NCI-H2107 (cell line): ENCODE measurements at regions not wholly inside any gene's neighbourhood (a gene's known extent, or its start where the extent isn't known, plus 50 kb on each side); places are given as distances from the start of the nearest gene placed in this dataset.
"Not testable (repeated sequence)": the region's sequence is repeated elsewhere in the genome, so short reads cannot be mapped to it uniquely, and the experiment has no call there.

Source experiments
- DNase-seq: peaks from one replicate; lab custom pipeline; 2025; lab: John Stamatoyannopoulos, UW

DNA sequence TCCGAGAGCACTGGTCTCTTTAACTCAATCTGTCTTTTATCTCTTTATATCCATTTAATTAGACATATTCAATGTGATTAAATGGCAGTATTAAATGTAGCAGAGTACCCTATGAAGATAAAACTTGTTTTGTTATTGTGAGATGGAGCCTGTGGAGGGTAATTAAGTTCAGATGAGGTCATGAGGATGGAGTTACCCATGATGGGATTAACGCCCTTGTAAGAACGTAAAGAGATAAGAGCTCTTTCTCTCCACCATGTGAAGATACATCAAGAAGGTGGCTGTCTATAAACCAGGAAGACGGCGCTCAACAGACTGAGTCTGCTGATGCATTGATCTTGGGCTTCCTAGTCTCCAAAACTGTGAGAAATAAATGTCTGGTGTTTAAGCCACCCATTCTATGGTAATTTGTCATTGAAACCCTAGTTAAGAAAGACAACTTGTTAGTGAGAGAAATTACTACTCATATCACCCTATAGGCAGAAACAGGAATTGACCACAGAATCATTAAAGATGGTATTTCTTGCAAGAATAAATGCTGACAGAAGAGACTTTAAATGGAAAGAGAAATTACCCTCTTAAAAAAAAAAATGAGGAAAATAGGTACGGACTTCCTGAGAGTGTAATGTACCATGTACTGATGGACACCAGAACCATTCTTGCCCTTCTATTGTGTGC, 738.7 kb upstream of the CHAC2 start:
- no peak for DNase-seq

DNA sequence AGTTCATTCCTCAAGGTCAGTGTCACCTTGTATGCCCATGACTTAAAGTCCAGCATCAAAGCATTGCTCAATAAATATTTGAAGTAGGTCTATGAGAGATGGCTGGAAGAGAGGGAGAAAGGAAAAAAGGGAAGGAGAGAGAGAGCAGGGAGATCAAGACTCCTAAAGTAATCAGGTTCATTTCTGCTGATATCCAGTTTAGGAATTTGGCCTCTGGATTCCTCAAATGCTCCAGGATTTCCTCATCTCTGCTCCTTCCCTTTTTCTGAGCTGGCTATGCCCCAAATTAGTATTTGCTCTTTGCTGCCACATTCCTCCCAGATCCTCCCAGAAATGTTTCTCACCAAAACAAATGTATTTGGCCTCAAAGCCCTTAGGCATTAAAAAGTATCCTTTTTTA, 739.4 kb upstream of the CHAC2 start:
- no peak for DNase-seq

DNA sequence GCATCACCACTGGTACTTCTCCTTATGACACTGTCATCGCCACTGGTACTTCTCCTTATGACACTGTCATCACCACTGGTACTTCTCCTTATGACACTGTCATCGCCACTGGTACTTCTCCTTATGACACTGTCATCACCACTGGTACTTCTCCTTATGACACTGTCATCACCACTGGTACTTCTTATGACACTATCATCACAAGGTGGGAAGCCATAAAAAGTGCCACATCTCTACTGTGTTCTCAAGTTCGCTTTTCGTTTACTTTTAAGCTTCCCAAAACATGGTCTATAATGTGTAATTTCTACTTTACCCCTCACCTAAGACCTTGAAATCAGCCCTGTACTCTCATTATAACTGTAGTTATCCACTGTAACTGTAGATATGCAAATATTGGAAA, 745.4 kb upstream of the CHAC2 start:
- DNase-seq = not testable (repeated sequence)

DNA sequence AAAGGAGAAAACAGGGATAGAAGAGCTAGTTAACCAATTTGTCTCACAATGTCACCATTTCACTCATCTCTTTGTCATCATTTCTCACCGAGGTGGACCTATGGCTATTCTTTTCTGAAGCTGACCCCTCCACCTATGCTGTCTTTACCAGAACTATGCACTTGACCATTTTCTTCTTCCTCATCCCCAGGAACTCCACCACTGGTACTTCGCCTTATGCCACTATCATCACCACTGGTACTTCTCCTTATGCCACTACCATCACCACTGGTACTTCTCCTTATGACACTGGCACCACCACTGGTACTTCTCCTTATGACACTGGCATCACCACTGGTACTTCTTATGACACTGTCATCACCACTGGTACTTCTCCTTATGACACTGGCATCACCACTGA, 745.8 kb upstream of the CHAC2 start:
- DNase-seq = no peak

DNA sequence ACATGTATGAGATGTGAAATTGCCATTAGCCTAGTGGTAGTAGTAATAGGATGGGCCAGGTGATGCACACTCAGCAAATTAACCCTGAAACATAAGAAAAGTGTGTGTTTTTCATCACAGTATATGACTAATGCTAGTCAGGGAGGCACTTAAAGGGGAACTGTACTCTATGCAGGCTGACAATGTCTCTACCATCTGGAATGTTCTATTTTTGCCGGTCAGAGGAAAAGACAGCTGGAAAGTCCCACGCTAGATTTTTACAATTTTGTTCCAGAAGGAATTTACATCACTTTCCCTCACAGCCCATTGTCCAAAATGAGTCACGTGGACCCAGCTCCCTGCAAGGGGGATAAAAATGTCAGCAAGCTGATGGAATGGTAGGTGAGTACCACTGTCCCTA, 746.3 kb upstream of the CHAC2 start:
- DNase-seq = no peak

DNA sequence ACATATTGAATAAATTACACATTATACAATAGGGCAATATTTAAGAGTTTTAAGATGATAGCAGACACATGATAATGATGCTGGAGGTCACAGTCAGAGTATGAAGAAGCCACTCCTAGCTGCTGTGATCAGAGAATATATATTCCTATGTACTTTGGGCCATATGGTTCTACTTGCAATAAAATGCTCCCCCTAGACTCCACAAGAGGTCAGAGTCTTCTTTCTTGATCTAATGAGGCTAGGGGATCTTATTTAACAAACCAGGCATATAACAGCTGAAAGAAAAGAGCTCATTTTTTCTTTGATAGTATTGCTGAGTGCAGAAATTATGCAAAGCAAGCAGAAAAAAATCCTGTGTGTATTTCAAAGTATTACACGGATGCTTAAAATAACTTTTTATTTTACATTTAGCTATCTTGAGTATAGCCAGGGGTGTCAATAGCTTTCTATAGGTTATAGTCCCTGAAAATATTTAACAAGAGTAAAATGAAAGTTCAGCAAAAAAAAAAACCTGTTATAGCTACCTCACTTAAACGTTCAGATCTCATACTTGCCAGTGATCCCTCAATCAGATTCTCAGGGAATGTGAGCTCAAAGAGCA, 748.7 kb upstream of the CHAC2 start:
- no peak for DNase-seq

DNA sequence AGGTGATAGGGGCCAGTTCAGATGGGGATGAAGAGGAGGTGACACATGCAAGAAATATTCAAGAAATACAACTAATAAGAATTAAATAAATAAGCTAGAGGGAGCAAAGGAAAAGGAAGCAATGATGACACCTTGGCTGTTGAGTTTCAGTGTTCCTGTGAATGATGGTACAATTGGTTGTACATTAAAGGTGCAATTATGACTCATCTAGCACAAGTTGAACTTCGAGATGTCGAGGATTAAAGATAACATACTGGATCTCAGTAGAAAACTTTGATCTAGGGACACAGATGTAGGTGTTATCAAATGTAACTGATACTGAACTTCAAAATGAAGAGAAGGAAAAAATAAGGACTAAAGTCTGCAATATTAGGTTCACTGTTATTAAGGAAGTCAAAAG, 760.6 kb upstream of the CHAC2 start:
- DNase-seq = no peak

DNA sequence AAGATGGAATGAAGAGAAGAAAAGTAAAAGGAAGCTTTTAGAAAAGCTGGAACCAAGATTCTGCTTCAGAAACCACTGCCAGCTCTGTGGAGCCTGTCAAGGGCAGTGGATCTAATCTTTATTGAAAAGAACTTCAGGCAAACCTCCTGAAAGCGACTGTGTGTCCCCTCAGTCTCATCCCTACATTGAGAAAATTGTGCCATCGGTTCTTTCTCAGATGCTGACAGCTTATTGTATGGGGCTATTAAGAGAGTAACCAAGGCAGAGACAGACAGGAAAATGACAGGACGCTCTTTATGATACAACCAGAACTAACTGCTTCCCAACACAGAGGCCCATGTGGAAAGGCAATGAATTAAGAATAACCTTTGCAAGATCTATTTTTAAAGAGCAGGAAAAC, 763.2 kb upstream of the CHAC2 start:
- no peak for DNase-seq

DNA sequence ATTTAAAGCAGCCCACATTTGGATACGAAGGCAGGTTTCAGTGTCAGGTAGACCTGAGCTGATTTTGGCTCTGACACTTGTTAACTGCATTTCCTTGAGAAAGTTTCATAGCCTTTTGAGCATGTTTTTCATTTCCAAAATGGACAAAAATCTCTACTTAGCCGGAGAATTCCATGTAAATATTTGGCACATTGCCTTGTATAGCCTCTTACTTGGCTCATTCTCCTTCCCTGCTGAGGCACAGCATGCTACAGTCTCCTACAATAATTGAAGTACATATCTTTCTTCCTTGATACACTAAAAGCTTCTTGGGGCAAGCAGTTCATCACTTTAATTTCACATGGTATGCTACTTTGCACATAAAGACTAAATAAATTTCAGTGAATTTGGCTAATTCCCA, 772.2 kb upstream of the CHAC2 start:
- DNase-seq = no peak

DNA sequence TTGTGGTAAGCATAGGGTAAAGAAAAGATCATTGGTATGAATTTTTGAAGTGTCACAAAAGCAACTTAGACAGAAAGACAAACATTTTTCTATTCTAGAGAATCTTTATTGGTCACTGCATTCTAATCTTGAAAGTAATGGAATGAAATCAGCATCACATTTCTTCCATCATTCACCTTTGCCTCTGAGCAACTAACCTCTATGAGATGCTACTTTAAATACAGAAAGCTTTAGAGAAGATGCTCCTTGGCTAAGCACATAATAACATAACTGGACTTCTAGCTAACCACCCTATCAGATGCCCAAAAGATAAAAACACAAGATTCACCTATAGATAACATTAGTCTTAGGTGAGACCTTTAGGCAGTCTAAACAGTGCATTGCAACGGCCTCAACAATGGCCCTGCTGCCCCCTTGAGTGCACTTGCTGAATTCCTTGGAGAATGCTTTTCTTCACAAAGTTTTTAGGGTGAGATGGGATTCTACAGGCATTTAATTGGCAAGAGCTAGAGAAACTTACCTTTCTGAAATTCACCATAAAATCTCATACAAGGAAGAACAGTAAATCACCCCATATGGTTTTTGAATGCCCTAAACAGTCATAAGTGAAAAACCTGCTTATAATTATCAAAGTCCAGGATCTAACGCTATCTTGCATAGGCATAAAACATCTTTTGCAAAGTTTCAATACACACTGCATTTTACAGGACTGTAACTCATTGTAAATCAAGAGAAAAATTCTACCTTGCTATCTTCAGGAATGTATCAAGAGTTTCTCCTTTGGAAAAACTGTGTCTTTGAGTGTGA, 791.3 kb upstream of the CHAC2 start:
- DNase-seq = no peak

DNA sequence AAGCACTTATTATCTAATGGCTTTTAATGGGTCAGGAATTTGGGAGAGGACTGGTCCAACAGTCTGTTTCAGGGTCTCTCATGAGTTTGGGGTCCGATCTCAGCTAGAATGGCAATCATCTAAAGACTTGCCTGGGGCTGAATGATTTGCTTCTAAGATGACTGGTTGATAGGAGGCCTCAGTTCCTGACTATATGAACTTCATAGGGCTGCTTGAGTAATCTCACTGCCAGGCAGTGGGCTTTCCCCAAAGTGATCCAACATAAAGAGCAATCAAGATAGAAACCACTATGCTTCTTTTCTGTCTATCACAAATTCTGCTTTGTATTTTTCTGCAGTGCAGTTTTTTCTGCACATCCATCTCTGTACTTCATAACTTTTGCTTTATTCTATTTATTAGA, 793.5 kb upstream of the CHAC2 start:
- no peak for DNase-seq

DNA sequence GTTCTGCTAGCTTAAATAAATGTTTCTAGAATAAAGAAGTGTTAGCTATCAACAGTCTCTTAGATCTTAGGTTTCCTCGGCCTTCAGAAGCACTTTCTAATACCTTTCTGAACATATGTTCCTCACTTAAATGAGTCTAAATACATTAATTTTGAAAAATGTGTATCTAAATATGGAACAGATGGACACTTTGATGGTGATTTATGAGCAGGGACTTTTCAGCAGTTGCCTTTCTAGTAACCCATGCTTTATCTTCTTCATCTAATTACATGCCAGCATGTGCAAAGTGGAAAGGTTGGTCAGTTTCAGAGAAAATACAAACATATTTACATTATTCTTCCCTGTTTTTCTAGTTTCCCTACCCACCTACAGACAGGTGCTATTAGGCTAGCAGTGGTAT, 797.0 kb upstream of the CHAC2 start:
- no peak for DNase-seq

DNA sequence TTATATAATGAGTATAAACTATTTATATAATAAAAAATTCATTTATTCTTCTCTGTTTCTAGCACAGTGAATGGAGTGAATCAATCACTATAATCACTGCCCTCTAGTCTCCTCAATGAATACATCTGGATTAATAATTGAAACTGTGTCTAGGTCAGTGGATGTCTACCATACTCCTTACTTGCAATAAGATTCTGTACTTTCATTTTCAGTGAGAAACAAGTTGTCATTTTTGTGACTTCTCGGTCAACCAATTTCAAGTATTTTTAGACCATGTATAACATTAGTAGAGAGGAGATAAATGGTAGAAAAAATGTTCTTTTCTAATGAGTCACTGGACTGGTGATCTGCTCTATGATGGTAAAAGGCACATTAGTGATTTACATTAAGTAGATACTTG, 799.6 kb upstream of the CHAC2 start:
- DNase-seq = no peak

DNA sequence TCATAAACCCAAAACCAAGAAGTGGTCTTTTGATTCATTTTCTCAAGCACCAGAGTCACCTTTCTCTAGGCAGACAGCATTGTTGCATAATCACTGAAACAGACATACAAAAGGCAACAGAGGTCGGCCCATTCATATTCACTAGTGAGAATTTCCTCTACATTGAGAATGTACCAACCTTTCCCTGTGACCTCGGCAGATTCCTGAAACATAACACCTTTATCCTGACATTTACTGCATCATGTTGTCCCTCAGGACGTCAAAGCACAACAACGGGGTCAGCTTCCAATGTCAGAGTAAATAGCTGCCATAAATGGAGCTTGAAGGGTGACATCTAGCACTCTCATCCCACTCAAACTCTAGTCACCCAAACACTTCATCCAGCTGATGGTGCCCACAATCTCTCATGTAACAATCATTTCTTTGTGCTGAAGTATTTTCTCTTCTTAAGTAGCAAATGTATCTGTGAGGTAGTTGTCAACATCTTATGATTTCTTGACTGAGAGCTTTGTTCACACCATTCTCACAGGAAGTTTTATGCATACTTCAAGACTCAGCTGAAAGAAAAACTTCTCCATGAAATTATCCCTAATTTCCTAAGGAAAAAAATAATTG, 802.6 kb upstream of the CHAC2 start:
- DNase-seq = peak; percentile 25

DNA sequence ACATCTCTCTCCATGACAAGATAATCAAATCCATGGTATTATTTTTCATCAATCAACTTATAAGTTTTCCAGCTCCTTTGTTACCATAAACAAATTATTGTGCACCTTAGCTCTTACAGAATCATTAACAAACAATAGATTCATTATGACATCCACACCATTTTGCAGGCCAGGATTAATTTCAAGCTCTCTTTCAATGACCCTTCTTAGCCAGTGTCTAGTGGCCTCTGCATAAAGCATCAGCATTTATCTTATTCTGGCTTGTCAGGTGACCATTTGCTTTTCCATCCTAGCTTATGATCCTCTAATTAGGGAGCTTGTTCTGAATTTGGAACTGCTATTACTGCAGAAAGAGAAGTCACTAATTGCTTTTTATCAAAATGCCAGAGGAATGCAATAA, 806.2 kb upstream of the CHAC2 start:
- no peak for DNase-seq

DNA sequence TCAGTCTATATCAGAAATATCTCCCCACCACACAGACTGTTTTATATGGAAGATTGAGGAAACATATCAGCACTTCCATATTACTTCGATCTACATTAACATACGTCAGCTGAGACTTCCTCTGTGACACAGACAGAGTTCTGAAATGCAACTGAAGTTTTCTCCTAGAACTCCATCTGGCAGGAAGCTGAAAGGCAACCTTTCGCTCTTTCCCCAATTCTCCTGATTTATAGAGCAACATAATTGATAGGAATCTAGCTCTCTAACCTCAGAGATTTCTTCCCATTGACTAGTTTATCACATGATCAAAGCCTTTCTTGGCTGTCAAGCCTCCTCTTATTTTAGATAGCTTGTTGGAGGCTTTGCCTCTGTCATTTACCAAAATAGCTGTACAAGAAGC, 806.7 kb upstream of the CHAC2 start:
- DNase-seq = no peak

DNA sequence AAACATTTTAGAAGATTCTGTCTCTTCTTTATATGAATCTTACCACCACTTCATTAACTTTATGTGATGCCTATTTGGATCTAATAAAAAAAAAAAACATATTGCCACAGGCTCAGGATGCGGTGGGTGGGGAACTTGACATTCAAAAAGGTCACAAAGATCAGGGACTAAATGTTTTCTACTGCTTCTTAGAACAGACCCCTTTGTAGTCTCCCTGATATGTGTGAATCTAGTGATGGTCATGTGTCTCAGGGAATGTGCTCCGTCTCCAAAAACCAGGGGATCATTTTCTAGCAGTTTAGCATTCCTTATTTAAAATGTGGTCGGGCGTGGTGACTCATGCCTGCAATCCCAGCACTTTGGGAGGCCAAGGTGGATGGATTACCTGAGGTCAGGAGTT, 807.8 kb upstream of the CHAC2 start:
- no peak for DNase-seq

DNA sequence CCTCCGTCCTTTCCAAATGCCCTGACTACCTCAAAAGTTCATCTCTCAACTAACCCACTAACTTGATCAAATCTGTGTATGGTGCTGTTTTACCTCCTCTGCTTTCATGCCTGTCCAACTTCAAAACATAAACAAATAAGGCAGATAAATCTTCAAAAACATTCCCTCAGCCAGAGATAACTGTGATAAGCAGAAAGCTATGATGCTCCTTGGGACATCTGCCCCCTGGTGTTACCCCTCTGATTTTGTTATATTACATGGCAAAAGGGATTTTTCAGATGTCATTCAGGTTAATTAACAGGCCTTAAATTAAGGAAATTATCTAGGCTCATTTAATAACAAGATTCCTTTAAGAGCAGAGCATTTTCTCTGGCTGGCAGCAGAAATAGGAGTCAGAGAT, 810.8 kb upstream of the CHAC2 start:
- DNase-seq = no peak

DNA sequence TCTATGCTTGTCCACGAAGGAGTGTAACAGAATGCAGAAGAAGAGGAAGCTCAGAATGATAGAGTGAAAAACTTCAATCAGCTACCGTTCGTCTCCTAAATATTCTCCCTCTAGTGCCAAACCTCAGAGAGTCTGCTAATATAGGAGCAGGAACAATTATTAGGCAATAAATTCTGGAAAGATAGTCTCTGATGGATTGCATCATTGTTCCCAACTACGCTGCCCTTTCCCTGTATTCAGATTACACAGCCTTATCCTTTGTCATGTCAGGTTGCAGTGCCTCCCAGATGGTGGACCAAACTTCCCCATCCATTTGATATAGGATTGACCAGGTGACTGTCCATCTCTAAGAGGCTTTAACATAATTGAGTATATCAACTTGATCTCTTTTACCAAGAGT, 811.5 kb upstream of the CHAC2 start:
- no peak for DNase-seq

DNA sequence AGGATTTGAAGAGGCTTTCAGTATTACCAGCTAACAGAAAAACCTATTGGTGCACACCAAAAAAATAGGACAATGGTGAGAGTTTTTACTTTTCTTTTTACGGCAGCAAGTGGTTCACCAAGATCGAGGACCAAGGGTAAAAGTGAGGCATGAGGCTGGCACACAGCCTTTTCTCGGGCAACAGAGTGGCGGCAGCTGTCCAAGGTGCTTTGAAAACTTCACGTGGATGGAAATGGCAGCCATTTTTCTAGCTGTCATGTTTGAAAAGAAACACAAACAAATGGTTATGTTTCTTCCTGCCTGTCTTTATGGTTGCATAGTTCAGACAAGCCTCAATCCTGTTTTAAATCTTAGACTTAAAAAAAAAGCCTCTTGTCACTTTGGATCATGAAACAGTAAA, 812.5 kb upstream of the CHAC2 start:
- no peak for DNase-seq

DNA sequence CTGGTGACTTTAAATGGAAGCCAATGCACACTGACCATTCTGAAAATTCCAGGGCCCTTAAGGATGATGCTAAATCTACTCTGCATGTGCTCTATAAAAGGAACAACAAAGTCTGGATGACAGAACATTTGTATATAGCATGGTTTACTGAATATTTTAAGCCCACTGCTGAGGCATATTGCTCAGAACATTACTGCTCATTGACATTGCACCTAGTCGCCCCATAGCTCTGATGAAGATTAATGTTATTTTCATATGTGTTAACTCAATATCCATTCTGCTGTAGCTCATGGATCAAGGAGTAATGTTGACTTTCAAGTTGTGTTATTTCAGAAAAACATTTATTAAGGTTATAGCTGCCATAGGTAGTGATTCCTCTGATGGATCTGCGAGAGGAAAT, 827.5 kb upstream of the CHAC2 start:
- no peak for DNase-seq

DNA sequence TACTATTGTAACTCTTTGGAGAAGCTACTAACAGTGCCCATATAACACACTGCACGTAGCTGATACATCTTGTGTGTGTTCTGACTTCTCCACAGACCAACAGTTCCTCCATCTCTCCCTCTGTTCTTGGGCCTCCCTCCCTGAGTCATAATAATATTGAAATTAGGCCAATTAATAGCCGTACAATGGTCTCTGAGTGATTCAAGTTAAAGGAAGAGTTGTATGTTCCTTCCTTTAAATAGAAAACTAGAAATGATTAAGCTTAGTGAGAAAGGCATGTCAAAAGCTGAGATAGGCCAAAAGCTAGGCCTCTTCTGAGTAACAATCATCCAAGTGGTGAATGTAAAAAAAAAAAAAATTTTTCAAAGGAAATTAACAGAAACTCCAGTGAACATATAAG, 828.4 kb upstream of the CHAC2 start:
- DNase-seq = no peak

DNA sequence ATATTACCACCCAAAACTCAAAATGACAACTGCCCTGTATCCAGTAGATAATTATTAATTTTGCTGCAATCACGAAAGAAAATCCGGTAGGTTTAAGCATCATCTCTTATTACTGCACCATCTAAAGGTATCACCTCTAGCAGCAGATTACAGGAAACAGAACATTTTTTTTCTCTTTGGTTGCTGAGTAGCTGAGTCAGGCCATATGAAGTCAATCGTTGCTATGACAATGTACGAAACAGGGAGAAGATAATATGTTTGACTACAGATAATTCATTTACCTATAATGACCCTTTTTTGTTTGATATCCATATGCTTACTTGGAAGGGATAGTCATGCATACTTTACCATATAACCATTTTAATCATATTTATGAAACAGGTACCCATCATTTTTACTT, 831.6 kb upstream of the CHAC2 start:
- no peak for DNase-seq
